ENCODE measurements at regions not wholly inside any gene's neighbourhood (a gene's known extent, or its start where the extent isn't known, plus 50 kb on each side); places are given as distances from the start of the nearest gene placed in this dataset.

- no peak for DNase-seq
These were observed 746.1 kb upstream of the LRRC4C start for GRCh38 chr11:42205518-42205917.

- DNase-seq, result no peak
These were observed 766.2 kb upstream of the LRRC4C start for GRCh38 chr11:42225664-42226063.

- DNase-seq, result no peak
These were observed 773.2 kb upstream of the LRRC4C start for GRCh38 chr11:42232673-42233072.

GRCh38 chr11:42234451-42234951, 775.0 kb upstream of the LRRC4C start:
- DNase-seq, result no peak

GRCh38 chr11:42237701-42238235, 778.3 kb upstream of the LRRC4C start:
- no peak for DNase-seq

GRCh38 chr11:42239188-42239587, 779.7 kb upstream of the LRRC4C start:
- no peak for DNase-seq

GRCh38 chr11:42243385-42243784, 783.9 kb upstream of the LRRC4C start:
- DNase-seq, result no peak

- DNase-seq, result no peak
These were observed 784.9 kb upstream of the LRRC4C start for GRCh38 chr11:42244376-42244775.

GRCh38 chr11:42249401-42249800, 789.9 kb upstream of the LRRC4C start:
- no peak for DNase-seq

GRCh38 chr11:42249956-42250355, 790.5 kb upstream of the LRRC4C start:
- no peak for DNase-seq

- DNase-seq, result no peak
These were observed 792.5 kb upstream of the LRRC4C start for GRCh38 chr11:42251984-42252383.

- DNase-seq, result no peak
These were observed 793.7 kb upstream of the LRRC4C start for GRCh38 chr11:42253156-42253555.

- no peak for DNase-seq
These were observed 796.5 kb upstream of the LRRC4C start for GRCh38 chr11:42255906-42256305.

GRCh38 chr11:42257534-42257933, 798.1 kb upstream of the LRRC4C start:
- DNase-seq, result no peak

- DNase-seq, result no peak
These were observed 805.6 kb upstream of the LRRC4C start for GRCh38 chr11:42265072-42265471.

GRCh38 chr11:42271306-42271705, 811.9 kb upstream of the LRRC4C start:
- no peak for DNase-seq

- no peak for DNase-seq
These were observed 814.5 kb upstream of the LRRC4C start for GRCh38 chr11:42273977-42274376.

GRCh38 chr11:42296910-42297309, 837.5 kb upstream of the LRRC4C start:
- DNase-seq, result no peak

- DNase-seq, result no peak
These were observed 840.3 kb upstream of the LRRC4C start for GRCh38 chr11:42299780-42300179.

GRCh38 chr11:42301777-42302176, 842.3 kb upstream of the LRRC4C start:
- DNase-seq, result no peak

- no peak for DNase-seq
These were observed 852.1 kb upstream of the LRRC4C start for GRCh38 chr11:42311514-42311913.

GRCh38 chr11:42311944-42312343, 852.5 kb upstream of the LRRC4C start:
- DNase-seq, result no peak

- DNase-seq, result no peak
These were observed 855.8 kb upstream of the LRRC4C start for GRCh38 chr11:42315267-42315666.

- DNase-seq, result no peak
These were observed 856.4 kb upstream of the LRRC4C start for GRCh38 chr11:42315846-42316245.

GRCh38 chr11:42319921-42320320, 860.5 kb upstream of the LRRC4C start:
- no peak for DNase-seq
